Brain microvascular endothelial cell (primary cell): ENCODE measurements at regions not wholly inside any gene's neighbourhood (a gene's known extent, or its start where the extent isn't known, plus 50 kb on each side); places are given as distances from the start of the nearest gene placed in this dataset.

Experiments
- DNase-seq: peaks from one replicate; pipeline ENCODE4 v3.0.0-alpha.2; 2020
- H3K27ac ChIP-seq: fragments of 250-450 bp; sonication (Bioruptor Pico); 2 replicates; pipeline ENCODE4 v1.5.1; 2020; ENCODE audit warnings: mild to moderate bottlenecking, moderate library complexity
- H3K27me3 ChIP-seq: fragments of 250-450 bp; sonication (Bioruptor Pico); replicated peaks from 2 replicates; pipeline ENCODE4 v1.5.1; 2020; ENCODE audit warnings: mild to moderate bottlenecking
- H3K36me3 ChIP-seq: fragments of 250-450 bp; sonication (Bioruptor Pico); replicated peaks from 2 replicates; pipeline ENCODE4 v1.5.1; 2020; ENCODE audit warnings: mild to moderate bottlenecking
- H3K4me3 ChIP-seq: 2 replicates; pipeline ENCODE4 v1.5.1; 2011; ENCODE audit warnings: low read depth, mild to moderate bottlenecking, control low read depth, low read length, moderate library complexity
- CTCF ChIP-seq: IDR thresholded peaks from 2 replicates; pipeline ENCODE4 v1.5.1; 2011; ENCODE audit warnings: low read depth, mild to moderate bottlenecking, moderate library complexity, low read length, control low read depth, inconsistent platforms; ENCODE audit errors: missing control alignments
- in situ Hi-C: cut with HindIII; loops from 2 replicates; pipeline ENCODE4 v1.10.0; 2017; ENCODE audit warnings: low sequenced_read_pairs, low pct_ligation_motif_present

DNA sequence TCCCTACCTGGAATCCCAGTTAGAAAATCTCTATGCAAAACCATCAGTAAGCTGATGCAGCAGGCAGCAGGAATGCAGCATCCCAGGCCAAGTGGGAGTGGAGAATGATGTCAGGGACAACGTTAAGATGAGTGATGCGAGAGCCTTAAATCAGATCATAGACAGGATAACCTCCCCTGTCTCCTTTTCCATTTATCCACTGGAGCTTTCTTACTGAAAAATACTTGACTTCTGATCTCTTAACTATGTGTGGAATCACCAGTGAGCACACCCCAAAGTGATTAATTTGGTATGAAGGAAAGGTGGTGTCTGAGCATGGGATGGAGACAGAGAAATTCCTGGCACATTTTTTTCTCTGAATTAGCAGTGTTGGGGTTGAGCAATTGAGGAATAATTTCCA, 98.0 kb downstream of the RND3 start:
- H3K27ac ChIP-seq: no peak overlapping the region
- no peaks in the 10 kb centered on the region for H3K36me3 ChIP-seq
- no peak overlapping the region for H3K4me3 ChIP-seq
- in situ Hi-C loops: no loop called here
- TF ChIP-seq CTCF: no peak
- H3K27me3 ChIP-seq: no peaks in the 10 kb centered on the region
- DNase-seq: no peak

- in situ Hi-C loops: no loop called here
- DNase-seq: no peak
- Histone ChIP-seq H3K36me3 (no peaks in the 10 kb centered on the region), H3K27me3 (no peaks in the 10 kb centered on the region), H3K4me3 (no peak overlapping the region), H3K27ac (no peak overlapping the region)
- no peak for TF ChIP-seq CTCF
Observed at GRCh38 chr2:150388289-150388625, 99.2 kb downstream of the RND3 start.

DNA sequence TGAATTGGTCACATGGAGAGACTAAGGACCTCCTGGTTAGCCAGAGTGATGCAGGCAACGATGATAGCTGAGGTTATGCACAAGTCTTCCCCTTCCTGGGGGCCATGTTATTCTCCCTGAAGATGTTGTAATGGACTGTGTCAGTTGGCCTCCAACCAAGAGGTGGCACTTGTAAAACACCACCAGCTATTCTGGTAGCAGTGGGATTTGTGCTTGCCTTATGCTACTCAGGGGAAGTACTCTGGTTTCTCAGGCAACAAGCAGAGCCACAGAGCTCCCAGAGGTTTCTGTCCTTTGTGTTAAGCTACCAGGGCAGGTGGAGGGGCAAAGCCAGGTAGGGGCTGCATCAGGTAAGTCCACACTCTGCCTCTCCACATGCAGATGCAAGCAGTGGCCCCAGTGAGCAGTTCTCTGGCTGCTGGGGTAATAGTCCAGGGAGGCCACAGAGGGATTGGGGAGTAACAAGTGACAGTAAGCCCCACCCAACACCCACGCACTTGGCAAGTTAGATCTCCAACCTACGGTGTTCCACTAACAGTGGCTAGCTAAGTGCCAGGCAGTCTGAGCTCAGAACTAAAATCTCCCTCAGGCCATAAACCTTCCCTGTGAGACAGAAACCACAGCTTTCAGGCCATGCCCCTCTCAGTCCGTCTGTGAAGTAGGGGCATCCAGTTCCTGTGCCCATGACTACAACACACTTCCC, 99.7 kb downstream of the RND3 start:
- Histone ChIP-seq H3K4me3 (no peak overlapping the region), H3K36me3 (no peaks in the 10 kb centered on the region), H3K27me3 (no peaks in the 10 kb centered on the region), H3K27ac (no peak overlapping the region)
- DNase-seq: no peak
- TF ChIP-seq CTCF: no peak
- in situ Hi-C loops: no loop called here

- TF ChIP-seq CTCF: no peak
- H3K27ac ChIP-seq: no peak overlapping the region
- no peaks in the 10 kb centered on the region for H3K36me3 ChIP-seq
- in situ Hi-C loops: no loop called here
- H3K4me3 ChIP-seq: no peak overlapping the region
- DNase-seq: no peak
- H3K27me3 ChIP-seq: no peaks in the 10 kb centered on the region
Observed at GRCh38 chr2:150385211-150385610, 102.3 kb downstream of the RND3 start.

GRCh38 chr2:150383587-150383986, 103.9 kb downstream of the RND3 start:
- no peaks in the 10 kb centered on the region for H3K36me3 ChIP-seq
- no peak overlapping the region for H3K4me3 ChIP-seq
- no peak for DNase-seq
- TF ChIP-seq CTCF: no peak
- in situ Hi-C loops: no loop called here
- H3K27me3 ChIP-seq: no peaks in the 10 kb centered on the region
- no peak overlapping the region for H3K27ac ChIP-seq

GRCh38 chr2:150379166-150379565, 108.3 kb downstream of the RND3 start:
- in situ Hi-C loops: no loop called here
- no peak overlapping the region for H3K4me3 ChIP-seq
- no peak for TF ChIP-seq CTCF
- H3K36me3 ChIP-seq: no peaks in the 10 kb centered on the region
- DNase-seq: no peak
- H3K27ac ChIP-seq: no peak overlapping the region
- H3K27me3 ChIP-seq: no peaks in the 10 kb centered on the region
